Jurkat, Clone E6-1 (cell line): ENCODE measurements at regions not wholly inside any gene's neighbourhood (a gene's known extent, or its start where the extent isn't known, plus 50 kb on each side); places are given as distances from the start of the nearest gene placed in this dataset.
"Not testable (repeated sequence)": the region's sequence is repeated elsewhere in the genome, so short reads cannot be mapped to it uniquely, and the experiment has no call there.

Experiments
- DNase-seq: peaks from one replicate; pipeline ENCODE4 v3.0.0-alpha.2; 2011; ENCODE audit warnings: low read depth, low spot score
- H3K4me3 ChIP-seq: 2 replicates; pipeline ENCODE4 v1.5.1; 2011; ENCODE audit warnings: mild to moderate bottlenecking, low read length, control low read depth, moderate library complexity

DNA sequence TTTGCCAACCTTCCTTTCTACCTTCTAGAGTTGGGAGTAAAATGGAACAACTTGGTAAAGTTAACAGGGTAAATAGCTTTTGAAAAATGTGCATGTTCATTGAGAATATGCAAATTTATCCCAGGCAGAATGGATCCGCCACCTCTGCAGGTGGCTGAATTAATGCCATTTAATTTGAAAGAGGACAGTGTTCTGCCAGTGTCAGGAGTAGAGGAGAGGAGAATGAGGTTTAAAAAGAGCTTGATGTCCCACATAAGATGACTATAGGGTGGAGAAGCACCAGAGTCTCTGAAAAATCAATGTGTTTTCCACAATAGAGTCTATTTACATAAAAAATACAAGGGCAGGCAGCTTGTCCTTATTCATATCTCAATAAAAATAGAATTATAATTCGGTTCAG, 1804.3 kb upstream of the PCDH10 start:
- DNase-seq: no peak
- no peak overlapping the region for H3K4me3 ChIP-seq

DNA sequence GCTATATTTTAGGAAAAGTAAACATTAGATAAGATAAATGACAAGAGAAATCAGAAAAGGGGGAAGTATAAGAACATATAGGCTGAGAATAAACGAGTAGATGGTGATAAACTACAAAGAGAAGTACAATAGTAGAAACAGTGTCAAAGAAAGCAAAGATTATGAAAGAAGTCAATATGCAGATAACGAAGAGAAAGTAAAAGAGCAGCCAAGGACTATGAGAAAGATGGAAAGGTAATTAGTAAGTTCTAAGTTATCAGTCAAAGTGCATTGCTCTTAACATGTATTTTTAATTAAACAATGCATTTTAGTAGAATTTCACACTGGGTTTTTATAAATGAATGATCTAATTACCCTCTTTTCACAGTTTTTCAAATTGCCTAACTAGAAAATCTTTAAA, 1801.3 kb upstream of the PCDH10 start:
- H3K4me3 ChIP-seq: no peak overlapping the region
- DNase-seq: no peak

DNA sequence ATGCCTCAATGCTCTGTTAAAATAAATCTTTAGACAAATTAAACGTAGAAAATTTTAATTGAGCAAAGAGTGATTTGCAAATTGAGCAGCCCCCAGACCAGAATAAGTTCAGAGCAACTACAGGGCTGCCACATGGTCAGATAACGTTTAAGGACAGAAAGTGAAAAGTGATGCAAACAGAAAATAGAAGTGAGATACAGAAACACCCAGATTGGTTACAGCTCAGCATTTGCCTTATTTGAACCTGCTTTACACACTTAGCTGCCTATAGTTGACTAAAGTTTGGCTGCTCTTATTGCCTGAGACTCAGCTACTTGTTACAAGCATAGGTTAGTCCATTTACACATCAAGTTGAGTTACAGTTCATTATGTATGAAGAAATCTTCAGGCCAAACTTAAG, 1800.8 kb upstream of the PCDH10 start:
- no peak for DNase-seq

DNA sequence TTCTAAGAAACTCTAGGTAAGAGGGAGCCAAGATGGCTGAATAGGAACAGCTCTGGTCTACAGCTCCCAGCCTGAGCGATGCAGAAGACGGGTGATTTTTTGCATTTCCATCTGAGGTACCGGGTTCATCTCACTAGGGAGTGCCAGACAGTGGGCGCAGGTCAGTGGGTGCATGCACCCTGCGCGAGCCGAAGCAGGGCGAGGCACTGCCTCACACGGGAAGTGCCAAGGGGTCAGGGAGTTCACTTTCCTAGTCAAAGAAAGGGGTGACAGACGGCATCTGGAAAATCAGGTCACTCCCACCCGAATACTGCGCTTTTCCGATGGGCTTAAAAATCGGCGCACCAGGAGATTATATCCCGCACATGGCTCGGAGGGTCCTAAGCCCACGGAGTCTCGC, 1796.7 kb upstream of the PCDH10 start:
- not testable (repeated sequence) for H3K4me3 ChIP-seq, DNase-seq

More for the DNA sequence above, 1800.8 kb upstream of the PCDH10 start:
- H3K4me3 ChIP-seq: no peak overlapping the region

DNA sequence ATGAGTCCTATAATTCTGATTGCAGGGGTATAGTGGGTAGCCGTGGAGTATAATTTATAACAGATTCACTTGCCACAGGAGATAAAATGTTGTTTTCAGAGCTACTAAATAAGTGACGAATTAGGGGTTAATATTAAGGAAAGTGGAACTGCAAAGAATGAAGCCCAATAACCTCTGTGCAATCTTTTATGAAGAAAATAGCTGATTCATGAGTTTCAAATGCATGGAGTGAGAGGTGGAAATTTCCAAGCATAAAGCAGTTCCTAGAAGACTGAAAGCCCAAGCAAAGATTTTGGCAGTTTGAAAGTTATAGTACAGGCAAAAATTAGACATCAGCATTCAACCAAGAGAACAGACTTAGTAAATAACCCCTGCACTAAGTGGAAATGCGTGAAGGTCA, 1782.4 kb upstream of the PCDH10 start:
- DNase-seq: no peak
- no peak overlapping the region for H3K4me3 ChIP-seq

DNA sequence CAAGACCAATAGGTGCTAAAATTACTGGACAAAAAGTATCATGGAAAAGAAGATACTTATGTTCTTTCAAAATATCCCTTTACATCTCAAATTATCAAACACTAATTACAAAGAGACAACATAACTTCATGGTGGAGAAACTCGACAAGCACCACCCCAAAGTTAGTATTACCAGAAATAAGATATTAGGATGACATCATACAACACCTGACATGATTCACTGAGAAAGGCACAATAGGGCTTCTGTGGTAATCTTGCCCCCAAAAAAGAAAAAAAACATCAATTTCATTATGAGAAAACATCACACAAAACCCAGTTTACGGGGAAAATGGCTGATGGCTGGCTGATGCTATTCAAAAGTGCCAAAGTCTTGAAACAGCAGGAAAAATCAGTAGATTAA, 1781.7 kb upstream of the PCDH10 start:
- DNase-seq: no peak
- no peak overlapping the region for H3K4me3 ChIP-seq

DNA sequence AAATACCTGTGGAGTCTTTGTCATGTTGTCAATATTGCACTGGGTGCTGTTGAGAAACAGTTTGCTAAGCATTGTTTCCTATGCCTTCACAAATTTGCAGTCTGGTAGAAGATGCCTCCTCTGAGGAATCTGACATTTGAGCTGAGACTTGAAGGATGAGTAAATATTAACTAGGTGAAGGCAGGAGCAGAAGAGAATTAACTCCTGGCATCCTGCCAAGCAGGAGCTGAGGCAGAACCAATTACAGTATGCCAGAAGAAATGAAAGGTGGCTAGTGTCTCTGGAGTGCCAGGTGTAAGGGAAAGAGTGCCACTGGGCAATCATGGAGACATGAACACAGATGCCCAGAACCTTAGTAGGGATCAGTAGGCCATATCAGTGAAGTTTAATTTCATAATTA, 1778.2 kb upstream of the PCDH10 start:
- DNase-seq: no peak
- H3K4me3 ChIP-seq: no peak overlapping the region

DNA sequence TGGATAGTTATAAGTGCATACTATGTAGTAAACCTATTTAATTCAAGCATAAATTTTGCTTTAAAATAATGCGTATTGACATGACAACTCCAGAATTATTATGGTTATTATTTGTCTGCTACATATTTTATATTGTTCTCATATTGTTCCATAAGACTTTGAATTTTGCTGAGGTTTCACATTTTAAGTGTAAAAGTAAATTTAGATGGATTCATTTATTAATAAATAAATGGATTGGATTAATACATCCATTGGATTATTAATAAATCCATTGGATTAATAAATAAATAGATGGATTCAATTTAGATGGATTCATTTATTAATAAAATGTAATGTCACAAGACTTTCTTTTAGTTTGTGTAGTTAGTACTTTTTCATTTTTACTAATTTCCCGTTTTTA, 1768.0 kb upstream of the PCDH10 start:
- no peak overlapping the region for H3K4me3 ChIP-seq
- no peak for DNase-seq

DNA sequence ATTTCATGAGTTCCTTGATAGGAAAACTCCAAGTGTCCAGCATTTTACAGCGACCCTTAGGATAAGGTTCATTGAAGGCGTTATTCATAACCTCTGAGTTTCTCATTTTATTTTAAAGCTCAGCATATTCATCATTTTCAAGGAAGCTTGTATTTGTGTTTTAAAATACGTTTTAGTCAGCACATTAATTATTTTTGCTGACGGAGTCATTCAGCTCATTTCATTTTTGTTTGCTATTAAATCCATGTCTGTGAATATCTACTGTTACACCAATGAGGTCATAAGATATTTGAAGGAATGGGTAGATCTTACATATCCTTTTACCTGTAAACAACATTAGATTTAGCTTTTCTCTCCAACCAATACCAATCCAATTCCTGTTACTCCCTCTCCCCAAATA, 1766.3 kb upstream of the PCDH10 start:
- no peak overlapping the region for H3K4me3 ChIP-seq
- DNase-seq: no peak

DNA sequence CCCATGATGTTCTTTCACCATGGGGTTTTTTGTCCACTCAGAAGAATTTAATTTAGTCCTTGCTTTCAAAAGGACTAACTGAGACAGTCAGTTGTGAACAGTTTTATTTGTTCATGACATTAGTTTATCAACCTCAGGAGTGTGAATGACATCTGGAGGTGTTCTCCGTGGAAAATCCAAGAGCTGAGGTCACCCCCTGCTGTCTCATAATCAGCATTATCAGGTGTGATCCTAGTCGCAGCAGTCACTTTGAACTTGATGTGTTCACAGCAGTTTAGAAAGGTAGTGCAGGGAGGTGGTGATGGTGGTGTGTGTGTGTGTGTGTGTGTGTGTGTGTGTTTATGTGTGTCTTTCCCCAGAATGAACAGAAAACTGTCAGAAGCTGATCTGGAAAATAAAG, 1760.8 kb upstream of the PCDH10 start:
- no peak overlapping the region for H3K4me3 ChIP-seq
- no peak for DNase-seq

DNA sequence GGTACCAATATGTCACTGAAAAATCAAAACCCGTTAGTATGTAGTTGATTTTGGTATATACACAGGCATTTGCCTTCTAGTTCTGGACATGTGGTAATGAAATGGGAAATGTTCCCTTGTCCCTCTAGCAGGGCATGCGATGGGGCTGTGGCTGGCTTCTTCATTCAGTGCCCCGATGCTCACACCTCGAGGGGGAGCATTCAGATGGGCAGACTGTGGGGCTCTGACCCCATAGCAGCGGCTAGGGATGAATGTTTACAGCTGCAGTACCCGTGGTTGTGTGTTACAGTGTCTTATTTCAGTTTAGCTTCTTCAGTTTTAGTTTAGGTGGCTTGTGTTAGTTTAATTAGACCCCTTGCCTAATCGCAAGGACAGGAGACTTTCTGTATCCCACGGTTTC, 1741.0 kb upstream of the PCDH10 start:
- no peak overlapping the region for H3K4me3 ChIP-seq
- DNase-seq: no peak

DNA sequence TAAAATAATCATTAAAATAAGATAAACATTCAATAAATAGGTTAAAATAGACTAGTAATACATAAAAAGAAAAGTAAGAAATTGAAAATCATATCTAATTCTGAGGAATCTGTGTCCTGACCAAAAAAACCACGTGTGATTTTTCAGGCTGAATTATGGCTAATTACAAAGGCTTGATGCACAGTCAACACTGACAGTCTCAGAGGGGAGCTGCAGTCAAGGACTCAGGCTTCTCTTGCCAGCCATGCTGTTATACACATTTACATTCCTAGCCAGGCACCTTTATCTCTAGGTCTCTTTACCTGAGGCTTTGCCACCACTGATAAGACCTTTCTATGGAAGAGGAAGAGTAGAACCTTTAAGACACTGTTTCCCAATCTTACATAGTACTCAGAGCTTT, 1737.7 kb upstream of the PCDH10 start:
- no peak for DNase-seq
- H3K4me3 ChIP-seq: no peak overlapping the region

DNA sequence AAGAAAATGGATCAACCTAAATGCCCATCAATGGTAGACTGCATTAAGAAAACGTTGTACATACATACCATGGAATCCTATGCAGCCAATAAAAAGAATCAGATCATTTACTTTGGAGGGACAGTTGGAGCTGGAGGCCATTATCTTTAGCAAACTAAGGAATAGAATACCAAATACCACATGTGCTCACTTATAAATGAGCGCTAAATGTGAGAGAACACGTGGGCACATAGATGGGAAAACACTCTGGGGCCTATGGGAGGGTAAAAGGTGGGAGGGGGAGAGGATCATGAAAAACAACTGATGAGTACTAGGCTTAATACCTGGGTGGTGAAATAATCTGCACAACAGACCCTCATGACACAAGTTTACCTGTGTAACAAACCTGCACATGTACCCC, 1729.9 kb upstream of the PCDH10 start:
- H3K4me3 ChIP-seq: no peak overlapping the region
- DNase-seq: no peak

DNA sequence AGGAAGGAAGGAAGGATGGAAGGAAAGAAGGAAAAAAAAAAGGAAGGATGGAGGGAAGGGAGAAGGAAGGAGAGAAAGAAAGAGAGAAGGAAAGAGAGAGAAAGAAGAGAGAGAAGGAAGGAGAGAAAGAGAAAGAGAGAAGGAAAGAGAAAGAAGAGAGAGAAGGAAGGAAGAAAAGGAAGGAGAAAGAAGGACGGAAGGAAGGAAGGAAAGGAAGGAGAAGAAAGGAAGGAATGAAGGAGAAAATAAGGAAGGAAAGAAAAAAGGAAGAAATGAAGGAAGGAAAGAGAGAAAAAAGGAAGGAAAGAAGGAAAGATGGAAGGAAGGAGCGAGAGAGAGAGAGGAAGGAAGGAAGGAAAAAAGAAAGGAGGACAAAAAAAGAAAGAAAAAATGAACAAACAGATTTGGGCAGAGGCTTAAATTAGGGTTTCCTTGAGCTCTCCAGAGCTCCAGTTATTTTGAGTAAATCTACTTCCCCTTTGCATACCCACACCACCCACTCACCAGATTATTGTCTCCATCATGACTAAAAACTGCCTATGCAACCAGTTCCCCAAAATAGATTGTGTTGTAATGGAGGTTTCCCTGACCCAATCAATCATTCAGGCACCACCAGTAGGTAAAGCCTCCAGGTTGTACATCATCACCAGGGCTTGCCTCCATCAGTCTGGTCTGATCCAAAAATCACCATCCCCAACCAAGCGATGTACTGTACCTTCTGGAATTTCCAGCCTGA, 1722.9 kb upstream of the PCDH10 start:
- no peak for DNase-seq

DNA sequence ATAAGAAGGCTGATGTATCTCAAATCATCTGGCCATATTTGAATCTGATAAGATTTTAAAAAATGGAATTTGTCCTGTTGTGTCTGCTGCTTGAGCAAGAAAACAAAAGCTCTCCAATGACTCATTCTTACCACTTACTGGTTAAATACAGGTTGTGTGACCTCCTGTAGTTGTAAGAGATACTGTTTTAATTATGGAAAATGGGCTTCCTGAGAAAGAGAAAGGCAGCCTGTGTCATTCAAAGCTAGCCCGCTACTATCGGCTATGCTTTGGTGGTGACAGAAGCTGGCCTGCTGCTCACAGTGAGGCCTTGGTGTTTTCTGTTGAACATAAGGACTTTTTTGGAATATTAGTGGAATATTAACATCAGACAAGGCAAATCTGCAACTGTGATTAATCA, 1722.1 kb upstream of the PCDH10 start:
- no peak for DNase-seq
- H3K4me3 ChIP-seq: no peak overlapping the region

More for the DNA sequence above, 1722.9 kb upstream of the PCDH10 start:
- no peak overlapping the region for H3K4me3 ChIP-seq

DNA sequence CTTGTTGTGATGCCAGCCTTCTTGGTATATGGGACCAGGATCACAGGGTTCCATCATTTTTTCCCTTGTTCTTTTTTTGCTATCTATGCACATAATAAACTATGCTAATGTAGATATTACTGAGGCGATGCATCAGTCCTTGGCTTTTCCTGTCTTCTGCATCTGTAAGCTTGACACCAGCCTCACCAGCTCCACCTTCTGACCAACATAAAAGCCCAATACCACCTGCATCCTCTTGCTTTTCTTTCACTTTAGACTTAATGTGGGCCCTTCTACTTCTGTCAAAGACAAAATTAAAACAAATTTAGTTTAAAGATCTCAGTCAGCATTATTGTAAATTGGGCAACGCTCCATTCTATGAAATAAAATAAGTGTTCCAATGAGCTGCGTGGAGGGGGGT, 1718.8 kb upstream of the PCDH10 start:
- peak; percentile 12 for DNase-seq
- no peak overlapping the region for H3K4me3 ChIP-seq

DNA sequence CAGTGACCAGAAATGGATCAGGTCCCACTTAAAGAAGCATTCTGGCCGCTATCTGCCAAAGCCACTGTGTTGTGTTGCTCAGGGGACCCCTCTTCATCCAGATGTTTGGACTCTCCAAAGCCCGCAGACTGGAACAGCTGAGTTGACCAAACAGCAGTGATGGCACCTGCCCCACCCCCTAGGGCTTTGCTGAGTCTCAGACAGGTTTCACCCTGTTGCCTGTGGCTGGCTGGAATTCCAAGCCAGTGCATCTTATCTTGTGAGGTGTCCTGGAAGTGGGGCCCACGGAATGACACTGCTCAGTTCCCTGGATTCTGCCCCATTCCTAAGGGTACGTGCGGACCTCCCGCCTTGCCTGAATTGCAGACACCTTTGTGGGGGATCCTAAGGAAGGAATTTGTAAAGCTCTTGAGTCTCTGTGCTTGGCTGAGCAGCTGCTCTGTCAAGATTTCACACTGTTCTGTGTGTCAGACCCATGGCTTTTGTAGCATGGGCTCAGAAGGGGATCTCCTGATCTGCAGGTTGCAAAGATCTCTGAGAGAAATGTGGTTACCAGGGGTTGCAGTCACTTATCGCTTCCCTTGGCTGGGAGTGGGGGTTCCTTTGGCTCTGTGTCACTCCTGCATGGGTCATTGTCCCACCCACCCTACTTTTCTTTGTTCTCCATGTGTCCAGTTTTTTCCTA, 1707.9 kb upstream of the PCDH10 start:
- DNase-seq: no peak
- no peak overlapping the region for H3K4me3 ChIP-seq

DNA sequence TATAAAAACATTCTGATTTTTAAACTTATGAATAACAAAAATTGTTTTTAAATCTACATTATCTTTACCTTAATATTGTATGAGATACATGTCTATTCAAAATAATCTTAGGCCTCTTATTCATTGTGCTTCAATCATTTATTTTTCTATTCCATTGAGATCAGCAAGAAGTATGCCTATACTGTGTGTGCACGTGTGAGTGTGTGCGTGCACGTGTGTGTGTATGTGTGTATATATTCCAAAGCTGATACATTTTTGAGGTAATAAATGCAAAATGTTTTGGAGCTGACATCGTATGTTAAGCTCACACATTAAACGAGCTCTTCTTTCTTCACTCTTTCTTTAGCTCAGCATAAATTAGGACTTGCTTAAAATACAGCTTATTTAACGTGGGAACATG, 1701.2 kb upstream of the PCDH10 start:
- DNase-seq: no peak
- H3K4me3 ChIP-seq: no peak overlapping the region

DNA sequence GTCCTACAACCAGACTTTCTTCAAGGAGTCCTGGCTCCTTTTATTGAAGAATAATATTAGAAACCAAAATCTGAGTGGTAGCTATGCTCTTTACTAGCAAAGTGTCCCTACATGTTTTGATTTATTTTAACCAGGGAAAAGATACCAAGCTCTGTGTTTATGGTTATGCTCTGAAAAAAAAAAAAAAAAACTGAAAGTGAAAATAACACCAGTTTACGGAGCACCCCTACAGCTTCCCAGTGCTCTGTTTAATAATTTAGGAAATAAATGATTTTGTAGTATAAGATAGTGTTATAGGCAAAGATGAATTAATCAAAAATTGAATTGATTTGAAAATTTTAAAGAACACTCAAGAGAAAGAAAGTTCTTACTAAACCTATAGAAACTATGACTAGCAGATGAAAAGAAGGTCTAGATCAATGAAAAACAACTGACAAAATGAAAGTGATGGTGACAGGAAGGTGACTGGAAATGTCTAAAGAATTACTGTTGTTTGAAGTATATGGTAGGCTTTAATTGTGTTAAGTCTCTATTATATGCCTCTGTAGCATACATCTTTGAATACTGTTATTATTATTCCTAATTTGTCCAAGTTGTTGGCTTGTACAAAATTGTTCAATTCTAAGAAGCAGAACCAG, 1698.4 kb upstream of the PCDH10 start:
- H3K4me3 ChIP-seq: no peak overlapping the region
- DNase-seq: no peak

DNA sequence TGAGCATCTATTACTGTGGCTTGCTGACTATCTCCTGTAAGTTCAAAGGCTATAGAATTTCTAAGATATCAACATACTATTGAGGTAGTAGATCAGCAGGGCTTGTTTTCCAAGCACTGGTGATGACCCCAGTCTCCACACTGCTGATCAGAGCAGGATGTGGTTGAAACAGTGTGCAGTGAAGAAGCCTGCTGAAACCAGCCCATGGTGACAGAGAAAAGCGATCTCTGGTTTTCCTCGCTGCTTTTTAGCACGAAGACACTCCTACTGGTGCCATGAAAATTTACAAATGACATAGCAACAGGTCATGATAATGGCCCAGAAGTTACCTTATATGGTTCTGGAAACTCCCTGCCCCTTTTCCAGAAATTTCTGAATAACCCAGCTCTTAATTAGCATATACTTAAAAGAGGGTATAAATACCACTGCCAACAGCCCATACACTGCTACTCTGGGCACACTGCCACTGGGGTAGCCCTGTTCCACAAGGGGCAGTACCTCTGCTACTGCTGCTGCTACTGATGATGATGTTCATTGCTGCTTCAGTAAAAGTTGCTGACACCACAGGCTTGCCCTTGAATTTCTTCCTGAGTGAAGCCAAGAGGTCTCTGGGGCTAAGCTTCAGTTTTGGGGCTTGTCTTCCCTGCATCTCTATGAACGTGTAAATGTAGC, 1689.5 kb upstream of the PCDH10 start:
- DNase-seq: peak; percentile 12
- no peak overlapping the region for H3K4me3 ChIP-seq
